ENCODE measurements at regions not wholly inside any gene's neighbourhood (a gene's known extent, or its start where the extent isn't known, plus 50 kb on each side); places are given as distances from the start of the nearest gene placed in this dataset.

DNA sequence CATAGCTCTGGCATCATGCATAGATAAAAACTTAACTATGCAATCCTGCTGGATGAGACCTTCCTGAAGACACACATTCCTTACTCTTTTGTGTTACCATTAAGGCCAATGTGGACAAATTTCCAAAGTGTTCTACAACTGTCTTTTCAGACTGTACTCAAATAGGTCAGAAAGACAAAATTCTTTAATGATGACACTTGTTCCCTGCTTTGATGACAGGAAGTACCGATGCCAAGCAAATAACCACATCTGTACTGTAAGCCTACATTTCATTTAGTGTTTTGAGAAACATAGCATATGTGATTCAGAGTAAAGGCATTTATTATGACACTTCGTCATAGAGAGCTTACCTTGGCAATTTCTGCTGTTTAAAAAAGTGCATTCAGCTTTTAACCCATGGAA lies 55.0 kb downstream of the PMAIP1 start:
- Histone ChIP-seq H3K9me3 (ENCODE audit: control insufficient read depth, insufficient read depth, low read depth, low read length) (no peaks in the 10 kb centered on the region), H3K4me3 (ENCODE audit: low read depth, low read length) (no peak overlapping the region), H3K4me1 (ENCODE audit: control insufficient read depth, insufficient read depth, low read length) (peaks cover 11% of the 10 kb centered on the region), H3K36me3 (ENCODE audit: control insufficient read depth in 2 of 2, insufficient read depth in 1 of 2, low read length in 2 of 2) (no peaks in the 10 kb centered on the region), H3K27ac (ENCODE audit: extremely low read depth, low read depth, low read length) (no peak overlapping the region)
- ChIA-PET CTCF (interaction anchor here (2.8 kb wide), 1 partner anchor 41 kb away, joined by 14 read pairs; no protein-coding TSS in a partner anchor), POLR2A (interaction anchor here (1.3 to 3.0 kb wide), 2 partner anchors 50 to 55 kb away, joined by 3 to 19 read pairs; partner anchors contain the start of gene PMAIP1)
- TF ChIP-seq YY2 (tag by site-specific recombination; IDR thresholded peaks at IDR 0.05) (no peak), ZNF416 (tag by site-specific recombination; IDR thresholded peaks at IDR 0.05) (no peak), ZNF521 (tag by site-specific recombination; IDR thresholded peaks at IDR 0.05) (no peak), SP2 (tag by site-specific recombination; IDR thresholded peaks at IDR 0.05) (no peak), ZNF112 (tag by site-specific recombination; IDR thresholded peaks at IDR 0.05) (no peak)
- TF ChIP-seq, protein P1, sequence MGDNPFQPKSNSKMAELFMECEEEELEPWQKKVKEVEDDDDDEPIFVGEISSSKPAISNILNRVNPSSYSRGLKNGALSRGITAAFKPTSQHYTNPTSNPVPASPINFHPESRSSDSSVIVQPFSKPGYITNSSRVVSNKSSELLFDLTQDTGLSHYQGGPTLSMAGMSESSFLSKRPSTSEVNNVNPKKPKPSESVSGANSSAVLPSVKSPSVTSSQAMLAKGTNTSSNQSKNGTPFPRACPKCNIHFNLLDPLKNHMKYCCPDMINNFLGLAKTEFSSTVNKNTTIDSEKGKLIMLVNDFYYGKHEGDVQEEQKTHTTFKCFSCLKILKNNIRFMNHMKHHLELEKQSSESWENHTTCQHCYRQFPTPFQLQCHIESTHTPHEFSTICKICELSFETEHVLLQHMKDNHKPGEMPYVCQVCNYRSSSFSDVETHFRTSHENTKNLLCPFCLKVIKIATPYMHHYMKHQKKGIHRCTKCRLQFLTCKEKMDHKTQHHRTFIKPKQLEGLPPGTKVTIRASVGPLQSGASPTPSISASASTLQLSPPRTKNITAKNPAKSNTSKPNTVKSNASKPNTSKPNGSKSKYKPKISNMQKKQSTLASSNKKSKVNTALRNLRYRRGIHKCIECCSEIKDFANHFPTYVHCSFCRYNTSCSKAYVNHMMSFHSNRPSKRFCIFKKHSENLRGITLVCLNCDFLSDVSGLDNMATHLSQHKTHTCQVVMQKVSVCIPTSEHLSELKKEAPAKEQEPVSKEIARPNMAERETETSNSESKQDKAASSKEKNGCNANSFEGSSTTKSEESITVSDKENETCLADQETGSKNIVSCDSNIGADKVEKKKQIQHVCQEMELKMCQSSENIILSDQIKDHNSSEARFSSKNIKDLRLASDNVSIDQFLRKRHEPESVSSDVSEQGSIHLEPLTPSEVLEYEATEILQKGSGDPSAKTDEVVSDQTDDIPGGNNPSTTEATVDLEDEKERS (tag by site-specific recombination; IDR thresholded peaks at IDR 0.05) = no peak
- TF ChIP-seq, protein P2, sequence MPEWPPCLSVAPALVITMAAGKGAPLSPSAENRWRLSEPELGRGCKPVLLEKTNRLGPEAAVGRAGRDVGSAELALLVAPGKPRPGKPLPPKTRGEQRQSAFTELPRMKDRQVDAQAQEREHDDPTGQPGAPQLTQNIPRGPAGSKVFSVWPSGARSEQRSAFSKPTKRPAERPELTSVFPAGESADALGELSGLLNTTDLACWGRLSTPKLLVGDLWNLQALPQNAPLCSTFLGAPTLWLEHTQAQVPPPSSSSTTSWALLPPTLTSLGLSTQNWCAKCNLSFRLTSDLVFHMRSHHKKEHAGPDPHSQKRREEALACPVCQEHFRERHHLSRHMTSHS (tag by site-specific recombination; IDR thresholded peaks at IDR 0.05) = no peak

DNA sequence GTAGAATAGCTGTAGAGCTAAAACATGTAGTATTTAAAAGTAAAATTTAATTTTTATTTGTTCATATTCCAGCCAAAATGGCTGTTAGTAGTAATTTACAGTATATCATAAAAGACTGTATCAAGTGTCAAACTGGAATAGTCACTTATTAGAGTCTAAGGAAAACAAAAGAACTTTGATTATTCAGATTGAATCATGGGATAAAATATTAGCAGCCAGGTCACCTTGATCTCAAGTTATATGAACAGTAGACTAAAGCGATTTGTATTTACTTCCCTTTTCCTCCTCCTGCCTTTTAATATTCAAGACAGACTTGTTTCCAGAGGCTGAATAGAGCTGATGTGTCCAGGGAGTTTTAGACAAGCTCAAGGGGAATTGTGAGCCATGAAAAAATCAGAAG lies 54.4 kb downstream of the PMAIP1 start:
- TF ChIP-seq WT1 (tag by site-specific recombination; IDR thresholded peaks at IDR 0.05) = no peak
- TF ChIP-seq ZNF350 (tag by site-specific recombination; IDR thresholded peaks at IDR 0.05) = no peak
- TF ChIP-seq ZNF274 (IDR thresholded peaks at IDR 0.05; ENCODE audit: low read length) = no peak
- no peak for TF ChIP-seq ZNF274 (tag by site-specific recombination; IDR thresholded peaks at IDR 0.05; ENCODE audit: borderline replicate concordance)
- TF ChIP-seq ZNF311 (tag by site-specific recombination; IDR thresholded peaks at IDR 0.05; ENCODE audit: borderline replicate concordance) = no peak
- no peak for TF ChIP-seq ZNF585B (tag by site-specific recombination; IDR thresholded peaks at IDR 0.05)
- TF ChIP-seq ZNF157 (tag by site-specific recombination; IDR thresholded peaks at IDR 0.05) = no peak
- TF ChIP-seq, protein P3, sequence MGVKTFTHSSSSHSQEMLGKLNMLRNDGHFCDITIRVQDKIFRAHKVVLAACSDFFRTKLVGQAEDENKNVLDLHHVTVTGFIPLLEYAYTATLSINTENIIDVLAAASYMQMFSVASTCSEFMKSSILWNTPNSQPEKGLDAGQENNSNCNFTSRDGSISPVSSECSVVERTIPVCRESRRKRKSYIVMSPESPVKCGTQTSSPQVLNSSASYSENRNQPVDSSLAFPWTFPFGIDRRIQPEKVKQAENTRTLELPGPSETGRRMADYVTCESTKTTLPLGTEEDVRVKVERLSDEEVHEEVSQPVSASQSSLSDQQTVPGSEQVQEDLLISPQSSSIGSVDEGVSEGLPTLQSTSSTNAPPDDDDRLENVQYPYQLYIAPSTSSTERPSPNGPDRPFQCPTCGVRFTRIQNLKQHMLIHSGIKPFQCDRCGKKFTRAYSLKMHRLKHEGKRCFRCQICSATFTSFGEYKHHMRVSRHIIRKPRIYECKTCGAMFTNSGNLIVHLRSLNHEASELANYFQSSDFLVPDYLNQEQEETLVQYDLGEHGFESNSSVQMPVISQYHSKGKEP (tag by site-specific recombination; IDR thresholded peaks at IDR 0.05) = no peak
- TF ChIP-seq ZNF571 (tag by site-specific recombination; IDR thresholded peaks at IDR 0.05) = no peak
- no peak for TF ChIP-seq ZNF239 (tag by site-specific recombination; IDR thresholded peaks at IDR 0.05)
- TF ChIP-seq RBAK (tag by site-specific recombination; IDR thresholded peaks at IDR 0.05) = no peak
- TF ChIP-seq ZNF223 (tag by site-specific recombination; IDR thresholded peaks at IDR 0.05) = no peak
- TF ChIP-seq, protein P4, sequence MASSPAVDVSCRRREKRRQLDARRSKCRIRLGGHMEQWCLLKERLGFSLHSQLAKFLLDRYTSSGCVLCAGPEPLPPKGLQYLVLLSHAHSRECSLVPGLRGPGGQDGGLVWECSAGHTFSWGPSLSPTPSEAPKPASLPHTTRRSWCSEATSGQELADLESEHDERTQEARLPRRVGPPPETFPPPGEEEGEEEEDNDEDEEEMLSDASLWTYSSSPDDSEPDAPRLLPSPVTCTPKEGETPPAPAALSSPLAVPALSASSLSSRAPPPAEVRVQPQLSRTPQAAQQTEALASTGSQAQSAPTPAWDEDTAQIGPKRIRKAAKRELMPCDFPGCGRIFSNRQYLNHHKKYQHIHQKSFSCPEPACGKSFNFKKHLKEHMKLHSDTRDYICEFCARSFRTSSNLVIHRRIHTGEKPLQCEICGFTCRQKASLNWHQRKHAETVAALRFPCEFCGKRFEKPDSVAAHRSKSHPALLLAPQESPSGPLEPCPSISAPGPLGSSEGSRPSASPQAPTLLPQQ (tag by site-specific recombination; IDR thresholded peaks at IDR 0.05) = no peak
- no peak for TF ChIP-seq ZNF292 (tag by site-specific recombination; IDR thresholded peaks at IDR 0.05; ENCODE audit: borderline replicate concordance, low read depth)
- TF ChIP-seq SP3 (tag by site-specific recombination; IDR thresholded peaks at IDR 0.05) = no peak
- TF ChIP-seq ZNF548 (tag by site-specific recombination; IDR thresholded peaks at IDR 0.05) = no peak
- TF ChIP-seq ZNF555 (tag by site-specific recombination; conservative IDR thresholded peaks at IDR 0.05) = no peak
- no peak for TF ChIP-seq YY2 (tag by site-specific recombination; IDR thresholded peaks at IDR 0.05)
- TF ChIP-seq, protein P5, sequence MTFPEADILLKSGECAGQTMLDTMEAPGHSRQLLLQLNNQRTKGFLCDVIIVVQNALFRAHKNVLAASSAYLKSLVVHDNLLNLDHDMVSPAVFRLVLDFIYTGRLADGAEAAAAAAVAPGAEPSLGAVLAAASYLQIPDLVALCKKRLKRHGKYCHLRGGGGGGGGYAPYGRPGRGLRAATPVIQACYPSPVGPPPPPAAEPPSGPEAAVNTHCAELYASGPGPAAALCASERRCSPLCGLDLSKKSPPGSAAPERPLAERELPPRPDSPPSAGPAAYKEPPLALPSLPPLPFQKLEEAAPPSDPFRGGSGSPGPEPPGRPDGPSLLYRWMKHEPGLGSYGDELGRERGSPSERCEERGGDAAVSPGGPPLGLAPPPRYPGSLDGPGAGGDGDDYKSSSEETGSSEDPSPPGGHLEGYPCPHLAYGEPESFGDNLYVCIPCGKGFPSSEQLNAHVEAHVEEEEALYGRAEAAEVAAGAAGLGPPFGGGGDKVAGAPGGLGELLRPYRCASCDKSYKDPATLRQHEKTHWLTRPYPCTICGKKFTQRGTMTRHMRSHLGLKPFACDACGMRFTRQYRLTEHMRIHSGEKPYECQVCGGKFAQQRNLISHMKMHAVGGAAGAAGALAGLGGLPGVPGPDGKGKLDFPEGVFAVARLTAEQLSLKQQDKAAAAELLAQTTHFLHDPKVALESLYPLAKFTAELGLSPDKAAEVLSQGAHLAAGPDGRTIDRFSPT (tag by site-specific recombination; IDR thresholded peaks at IDR 0.05) = no peak
- Histone ChIP-seq H3K4me1 (ENCODE audit: control insufficient read depth, insufficient read depth, low read length) (peaks cover 11% of the 10 kb centered on the region), H3K4me3 (ENCODE audit: low read depth, low read length) (no peak overlapping the region), H3K9me3 (ENCODE audit: control insufficient read depth, insufficient read depth, low read depth, low read length) (no peaks in the 10 kb centered on the region), H3K36me3 (ENCODE audit: control insufficient read depth in 2 of 2, insufficient read depth in 1 of 2, low read length in 2 of 2) (no peaks in the 10 kb centered on the region), H3K27ac (ENCODE audit: extremely low read depth, low read depth, low read length) (no peak overlapping the region)
- POLR2A ChIA-PET = interaction anchor here (3.0 kb wide), 1 partner anchor 54 kb away, joined by 19 read pairs; the partner anchor contains the start of gene PMAIP1
- CTCF ChIA-PET = interaction anchor here (0.7 to 2.8 kb wide), 3 partner anchors 41 to 761 kb away, joined by 3 to 14 read pairs (median 5); no protein-coding TSS in a partner anchor

All from HEK293 (cell line).